GM12873 (cell line): ENCODE measurements at regions not wholly inside any gene's neighbourhood (a gene's known extent, or its start where the extent isn't known, plus 50 kb on each side); places are given as distances from the start of the nearest gene placed in this dataset.

ENCODE experiments used
- CTCF ChIP-seq: IDR thresholded peaks from 2 replicates; pipeline ENCODE4 v1.5.1; 2012; ENCODE audit warnings: low read depth, mild to moderate bottlenecking, moderate library complexity, low read length, control low read depth; ENCODE audit not compliant: insufficient read depth; ENCODE audit errors: missing control alignments

- TF ChIP-seq CTCF, result no peak
Observed at GRCh38 chr21:28604946-28605537, 387.6 kb downstream of the LTN1 start.

GRCh38 chr21:28602546-28602945, 390.1 kb downstream of the LTN1 start:
- TF ChIP-seq CTCF, result no peak

GRCh38 chr21:28598214-28598613, 394.5 kb downstream of the LTN1 start:
- TF ChIP-seq CTCF, result no peak

GRCh38 chr21:28592205-28592865, 400.3 kb downstream of the LTN1 start:
- TF ChIP-seq CTCF, result no peak

- TF ChIP-seq CTCF, result no peak
Observed at GRCh38 chr21:28590676-28591075, 402.0 kb downstream of the LTN1 start.

GRCh38 chr21:28590026-28590425, 402.7 kb downstream of the LTN1 start:
- TF ChIP-seq CTCF, result no peak

- TF ChIP-seq CTCF, result no peak
Observed at GRCh38 chr21:28588997-28589396, 403.7 kb downstream of the LTN1 start.
